CD14-positive monocyte (primary cell): ENCODE measurements at regions not wholly inside any gene's neighbourhood (a gene's known extent, or its start where the extent isn't known, plus 50 kb on each side); places are given as distances from the start of the nearest gene placed in this dataset.

Experiments used
- DNase-seq, 3 donors: peaks; one replicate each; pipeline ENCODE4 v3.0.0-alpha.2; 2011 to 2022
- H2AFZ ChIP-seq: 2 replicates; pipeline ENCODE4 v1.6.0; 2012; ENCODE audit warnings: mild to moderate bottlenecking, low read depth, low read length, inconsistent platforms; ENCODE audit not compliant: insufficient read depth, poor library complexity, severe bottlenecking
- H3K27ac ChIP-seq, 2 donors: 1 replicate in 1 of 2; 2 replicates in 1 of 2; pipeline ENCODE4 v1.5.1; 2012 to 2013; ENCODE audit warnings: low read length in 2 of 2, control low read depth in 1 of 2, inconsistent platforms in 1 of 2, low read depth in 1 of 2, mild to moderate bottlenecking in 1 of 2
- H3K27me3 ChIP-seq, 2 donors: one replicate each; pipeline versions ENCODE4 v1.6.0 to v1.6.1; 2011 to 2013; ENCODE audit warnings: low read length in 2 of 2; ENCODE audit not compliant: control insufficient read depth in 2 of 2, insufficient read depth in 2 of 2
- H3K36me3 ChIP-seq, 2 donors: replicated peaks in 1 of 2; 1 replicate in 1 of 2; 2 replicates in 1 of 2; pipeline versions ENCODE4 v1.5.1 to v1.6.1; 2012 to 2013; ENCODE audit warnings: low read length in 2 of 2, control low read depth in 1 of 2, inconsistent platforms in 1 of 2, mild to moderate bottlenecking in 1 of 2; ENCODE audit not compliant: insufficient read depth in 2 of 2, control insufficient read depth in 1 of 2
- H3K4me1 ChIP-seq, 2 donors: 1 replicate in 1 of 2; 2 replicates in 1 of 2; pipeline versions ENCODE4 v1.5.1 to v1.6.1; 2012 to 2013; ENCODE audit warnings: low read length in 2 of 2, control low read depth in 1 of 2, inconsistent platforms in 1 of 2, mild to moderate bottlenecking in 1 of 2, moderate library complexity in 1 of 2; ENCODE audit not compliant: insufficient read depth in 2 of 2, control insufficient read depth in 1 of 2
- H3K4me2 ChIP-seq: replicated peaks from 2 replicates; pipeline ENCODE3; 2012; ENCODE audit warnings: low read length, moderate library complexity, mild to moderate bottlenecking; ENCODE audit not compliant: poor library complexity, severe bottlenecking; ENCODE audit errors: extremely low read depth
- H3K4me3 ChIP-seq, 3 experiments: fragments of 200-600 bp in 1 of 3; sonication (generic) in 1 of 3; replicated peaks in 1 of 3; 1 replicate in 2 of 3; 2 replicates in 1 of 3; pipeline ENCODE4 v1.5.1; 2011 to 2013; ENCODE audit warnings: low read length in 3 of 3, mild to moderate bottlenecking in 3 of 3, control low read depth in 2 of 3, low read depth in 2 of 3, inconsistent platforms in 1 of 3, moderate library complexity in 1 of 3
- H3K79me2 ChIP-seq: 2 replicates; pipeline ENCODE4 v1.6.0; 2012; ENCODE audit warnings: mild to moderate bottlenecking, control low read depth, inconsistent platforms, low read length, moderate library complexity; ENCODE audit not compliant: insufficient read depth
- H3K9ac ChIP-seq: 2 replicates; pipeline ENCODE4 v1.6.0; 2017; ENCODE audit warnings: low read length, mild to moderate bottlenecking; ENCODE audit not compliant: insufficient read depth, poor library complexity, severe bottlenecking
- H3K9me3 ChIP-seq, 2 donors: replicated peaks in 1 of 2; 1 replicate in 1 of 2; 2 replicates in 1 of 2; pipeline versions ENCODE4 v1.5.1 to v1.6.1; 2012 to 2013; ENCODE audit warnings: low read length in 2 of 2, control low read depth in 1 of 2; ENCODE audit not compliant: control insufficient read depth in 1 of 2, insufficient read depth in 1 of 2
- H4K20me1 ChIP-seq: 2 replicates; pipeline ENCODE4 v1.6.0; 2012; ENCODE audit warnings: mild to moderate bottlenecking, low read length, control low read depth, moderate library complexity; ENCODE audit not compliant: insufficient read depth
- H3K27ac Mint-ChIP-seq, 7 donors: one replicate each; pipeline ENCODE4 v1.8.0; 2020; ENCODE audit warnings: mild to moderate bottlenecking in 7 of 7, mixed read lengths in 7 of 7, moderate library complexity in 6 of 7, inconsistent platforms in 2 of 7
- H3K27me3 Mint-ChIP-seq, 3 donors: one replicate each; pipeline ENCODE4 v1.8.0; 2021 to 2022; ENCODE audit warnings: low read depth in 3 of 3, mild to moderate bottlenecking in 3 of 3, mixed read lengths in 3 of 3, moderate library complexity in 3 of 3, inconsistent platforms in 1 of 3
- H3K36me3 Mint-ChIP-seq, 2 donors: one replicate each; pipeline ENCODE4 v1.8.0; 2020; ENCODE audit warnings: mixed read lengths in 2 of 2, inconsistent platforms in 1 of 2, mild to moderate bottlenecking in 1 of 2
- H3K4me1 Mint-ChIP-seq: one replicate; pipeline ENCODE4 v1.8.0; 2020; ENCODE audit warnings: mild to moderate bottlenecking, mixed read lengths
- H3K4me3 Mint-ChIP-seq, 2 donors: one replicate each; pipeline ENCODE4 v1.8.0; 2020; ENCODE audit warnings: mild to moderate bottlenecking in 2 of 2, mixed read lengths in 2 of 2, moderate library complexity in 1 of 2
- H3K9me3 Mint-ChIP-seq, 7 donors: one replicate each; pipeline ENCODE4 v1.8.0; 2020 to 2022; ENCODE audit warnings: mixed read lengths in 7 of 7, mild to moderate bottlenecking in 6 of 7, moderate library complexity in 6 of 7, inconsistent platforms in 2 of 7
- CTCF ChIP-seq: fragments of 200-600 bp; IDR thresholded peaks from one replicate; pipeline ENCODE4 v1.8.0; 2022; ENCODE audit warnings: antibody characterized with exemption, mild to moderate bottlenecking
- WGBS: methylation state at CpG from one replicate; pipeline ENCODE4 v1.1.5; 2013; ENCODE audit warnings: missing lambda C conversion rate; ENCODE audit not compliant: insufficient coverage; 5-methylcytosine and 5-hydroxymethylcytosine counted together
- intact Hi-C, 2 donors: fragments of 100-400 bp; cut with micrococcal nuclease; formaldehyde crosslinking; loops; one replicate each; pipeline versions ENCODE4 v1.15.0 to v1.15.1; 2023

GRCh38 chr12:131616043-131616700 is 94.7 kb upstream of the SFSWAP start:
- H3K4me2 ChIP-seq, result no peak overlapping the region
- peaks cover 2% of the 10 kb centered on the region for H3K4me1 Mint-ChIP-seq

GRCh38 chr12:131616738-131617137 is 94.2 kb upstream of the SFSWAP start:
- Mint-ChIP-seq H3K27ac (no peak overlapping the region), H3K4me3 (peak overlapping the region in 1 of 2 donors; percentile 4), H3K4me1 (peaks cover 2% of the 10 kb centered on the region), H3K9me3 (peaks cover 0 to 3% (median 0%) of the 10 kb centered on the region in 7 donors), H3K36me3 (no peaks in the 10 kb centered on the region), H3K27me3 (peaks cover 8 to 36% (median 32%) of the 10 kb centered on the region in 3 donors)
- H4K20me1 ChIP-seq, result no peaks in the 10 kb centered on the region
- H3K4me2 ChIP-seq, result no peak overlapping the region
- no peaks in the 10 kb centered on the region for H3K9me3 ChIP-seq
- no peaks in the 10 kb centered on the region for H3K4me1 ChIP-seq
- no peak overlapping the region for H3K27ac ChIP-seq
- no peak for TF ChIP-seq CTCF
- H3K9ac ChIP-seq, result no peak overlapping the region
- peaks cover 0 to 20% of the 10 kb centered on the region in 2 donors for H3K27me3 ChIP-seq
- H2AFZ ChIP-seq, result no peak overlapping the region
- no peak for DNase-seq
- H3K36me3 ChIP-seq, result no peaks in the 10 kb centered on the region
- no peaks in the 10 kb centered on the region for H3K79me2 ChIP-seq
- intact Hi-C loops, result no loop called here
- no peak overlapping the region for H3K4me3 ChIP-seq
- 86% methylated on average over 5 of the region's 11 CpGs for WGBS

More at GRCh38 chr12:131616043-131616700, 94.7 kb upstream of the SFSWAP start:
- H3K36me3 Mint-ChIP-seq, result no peaks in the 10 kb centered on the region
- Histone ChIP-seq H3K9ac (no peak overlapping the region), H3K4me1 (no peaks in the 10 kb centered on the region), H3K4me3 (no peak overlapping the region), H3K79me2 (no peaks in the 10 kb centered on the region), H3K9me3 (no peaks in the 10 kb centered on the region), H3K27ac (no peak overlapping the region), H3K36me3 (no peaks in the 10 kb centered on the region), H2AFZ (no peak overlapping the region), H4K20me1 (no peaks in the 10 kb centered on the region), H3K27me3 (peaks cover 0 to 15% of the 10 kb centered on the region in 2 donors)
- DNase-seq, result no peak
- no peak overlapping the region for H3K4me3 Mint-ChIP-seq
- H3K9me3 Mint-ChIP-seq, result peaks cover 0 to 3% (median 0%) of the 10 kb centered on the region in 7 donors
- H3K27me3 Mint-ChIP-seq, result peaks cover 4 to 37% (median 29%) of the 10 kb centered on the region in 3 donors
- H3K27ac Mint-ChIP-seq, result no peak overlapping the region
- TF ChIP-seq CTCF, result no peak
- 87% methylated on average over 19 of the region's 19 CpGs for whole genome bisulfite sequencing
- intact Hi-C loops, result no loop called here
